Left colon (tissue), 2 donors: ENCODE measurements at regions not wholly inside any gene's neighbourhood (a gene's known extent, or its start where the extent isn't known, plus 50 kb on each side); places are given as distances from the start of the nearest gene placed in this dataset.

ENCODE experiments used
- ATAC-seq: fragments of 200-7000 bp; cut with Tn5 transposase; one replicate; pipeline ENCODE4 v1.9.1; 2020; ENCODE audit warnings: mild to moderate bottlenecking, moderate library complexity
- DNase-seq, 2 donors: peaks; one replicate each; pipeline ENCODE4 v3.0.0-alpha.2; 2020
- intact Hi-C, 2 donors: fragments of 100-400 bp; cut with DNase I in 1 of 2; cut with micrococcal nuclease in 1 of 2; formaldehyde crosslinking; loops; one replicate each; pipeline versions ENCODE4 v1.11.2 to v1.14.0; 2022; cut with DNase I, micrococcal nuclease
- donor health status: DM: no; HTN: no; CAD: no.
- donor health status: DM: yes; HTN: yes; CAD: no.

- no peak for DNase-seq
- intact Hi-C loops: no loop called here
- no peak for ATAC-seq
Observed at GRCh38 chr2:175552902-175553301, 371.4 kb upstream of the ATP5MC3 start.

GRCh38 chr2:175540421-175540820 is 358.9 kb upstream of the ATP5MC3 start:
- intact Hi-C loops: no loop called here
- ATAC-seq (no peak), DNase-seq (no peak)

DNA sequence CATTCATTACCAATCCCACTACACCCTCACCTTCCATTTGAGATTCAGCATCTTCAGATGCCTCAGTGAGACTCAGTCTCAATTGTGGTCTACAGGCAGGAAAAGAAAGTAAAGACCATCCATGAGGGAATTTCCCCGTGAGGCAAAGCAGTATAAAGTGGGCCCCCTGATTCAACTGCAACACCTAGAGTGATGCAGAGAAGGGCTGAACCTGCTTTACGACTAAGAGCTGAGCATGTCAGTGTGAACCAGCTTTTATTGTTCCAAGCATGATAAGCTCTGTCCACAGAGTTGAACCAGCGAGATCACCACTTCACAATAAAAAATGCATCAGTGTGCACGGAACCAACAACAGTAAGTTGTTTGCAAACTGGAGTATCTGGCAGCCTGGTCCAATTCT is 357.6 kb upstream of the ATP5MC3 start:
- DNase-seq: no peak
- intact Hi-C loops: no loop called here
- no peak for ATAC-seq

GRCh38 chr2:175536059-175536458 is 354.5 kb upstream of the ATP5MC3 start:
- intact Hi-C loops: no loop called here
- DNase-seq (no peak), ATAC-seq (no peak)

- ATAC-seq (no peak), DNase-seq (no peak)
- intact Hi-C loops: no loop called here
Observed at GRCh38 chr2:175535631-175536030, 354.1 kb upstream of the ATP5MC3 start.

DNA sequence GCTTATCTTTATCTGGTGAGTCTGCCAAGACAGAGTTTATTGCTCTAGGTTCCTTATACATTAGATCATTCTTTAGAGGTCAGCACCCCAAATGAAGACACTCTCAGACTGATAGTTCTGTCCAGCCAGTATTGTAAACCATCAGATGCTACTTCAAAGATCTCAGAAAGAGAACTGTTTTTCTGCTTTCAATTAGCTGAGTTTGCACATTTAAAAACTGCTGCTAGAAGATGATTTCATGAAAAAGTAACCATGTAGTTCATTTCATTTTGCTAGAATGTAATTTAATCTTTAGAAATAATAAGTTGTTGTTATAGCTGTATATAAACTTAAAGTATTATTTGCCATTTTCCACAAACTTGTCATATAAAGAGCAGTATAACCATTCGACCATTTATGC is 344.5 kb upstream of the ATP5MC3 start:
- ATAC-seq (no peak), DNase-seq (no peak)
- intact Hi-C loops: no loop called here

- DNase-seq (no peak), ATAC-seq (no peak)
- intact Hi-C loops: no loop called here
Observed at GRCh38 chr2:175523001-175523400, 341.5 kb upstream of the ATP5MC3 start.

DNA sequence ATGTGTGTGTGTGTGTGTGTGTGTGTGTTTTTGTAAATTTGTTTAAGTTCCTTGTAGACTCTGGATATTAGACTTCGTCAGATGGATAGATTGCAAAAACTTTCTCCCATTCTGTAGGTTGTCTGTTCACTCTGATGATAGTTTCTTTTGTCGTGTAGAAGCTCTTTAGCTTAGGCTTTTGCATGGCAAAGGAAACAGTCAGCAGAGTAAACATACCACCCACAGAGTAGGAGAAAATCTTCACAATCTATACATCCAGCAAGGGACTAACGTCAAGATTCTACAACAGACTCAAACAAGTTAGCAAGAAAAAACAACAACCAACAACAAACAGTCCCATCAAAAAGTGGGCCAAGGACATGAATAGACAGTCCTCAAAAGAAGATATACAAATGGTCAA is 336.7 kb upstream of the ATP5MC3 start:
- no peak for ATAC-seq

GRCh38 chr2:175516555-175516954 is 335.0 kb upstream of the ATP5MC3 start:
- intact Hi-C loops: no loop called here
- no peak for DNase-seq
- ATAC-seq: no peak

More for the DNA sequence above, 336.7 kb upstream of the ATP5MC3 start:
- DNase-seq: no peak
- intact Hi-C loops: no loop called here

- intact Hi-C loops: no loop called here
- DNase-seq (no peak), ATAC-seq (no peak)
Observed at GRCh38 chr2:175500255-175500654, 318.7 kb upstream of the ATP5MC3 start.

- intact Hi-C loops: no loop called here
- no peak for DNase-seq
- ATAC-seq: no peak
Observed at GRCh38 chr2:175490360-175490791, 308.9 kb upstream of the ATP5MC3 start.

DNA sequence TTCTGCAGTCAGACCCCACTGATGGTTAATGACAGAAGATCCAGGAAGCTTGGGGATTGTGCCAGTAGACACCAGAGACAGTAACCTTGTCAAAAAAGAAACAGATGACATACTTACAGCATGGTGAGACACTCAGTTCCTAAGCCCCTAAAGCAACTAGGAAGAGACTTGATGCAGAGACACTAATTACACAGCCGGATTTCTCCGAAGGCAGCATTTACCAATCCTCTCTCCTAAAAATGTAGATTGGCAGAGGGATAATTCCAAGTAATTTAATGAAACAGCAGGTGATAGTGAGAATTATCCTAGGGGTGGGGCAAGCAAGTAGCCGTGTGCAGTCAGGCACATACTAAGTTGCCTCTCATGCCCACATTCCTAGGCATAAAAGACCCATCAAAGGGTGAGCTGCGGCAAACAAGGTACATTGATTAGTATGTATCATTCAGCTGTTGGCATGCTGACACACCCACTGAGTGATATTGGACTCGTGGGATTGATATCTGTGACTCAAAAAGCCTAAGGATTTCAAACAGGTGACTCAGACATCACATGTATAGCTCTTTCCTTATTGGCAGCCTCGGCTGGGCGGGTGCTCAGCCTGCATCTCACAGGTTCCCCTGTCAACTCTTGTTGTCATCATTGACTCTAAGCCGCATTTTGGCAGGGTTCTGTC is 296.7 kb upstream of the ATP5MC3 start:
- intact Hi-C loops: no loop called here
- no peak for DNase-seq
- no peak for ATAC-seq

GRCh38 chr2:175476948-175477347 is 295.4 kb upstream of the ATP5MC3 start:
- ATAC-seq (no peak), DNase-seq (no peak)
- intact Hi-C loops: no loop called here

DNA sequence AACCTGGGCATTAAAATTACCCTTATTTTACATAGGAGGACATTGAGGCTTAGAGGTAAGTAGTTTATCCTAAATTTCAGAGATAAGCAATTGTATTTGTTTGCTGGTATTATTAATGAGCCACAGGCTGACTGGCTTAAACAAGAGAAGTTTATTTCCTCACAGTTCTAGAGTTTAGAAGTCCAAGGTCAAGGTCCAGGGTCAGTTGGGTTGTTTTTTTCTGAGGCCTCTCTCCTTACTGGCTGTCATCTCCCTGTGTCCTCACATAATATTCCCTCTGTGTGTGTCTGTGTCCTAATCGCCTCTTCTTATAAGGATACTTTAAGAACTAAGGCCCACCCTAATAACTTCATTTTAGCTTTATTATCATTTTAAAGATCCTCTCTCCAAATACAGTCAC is 294.9 kb upstream of the ATP5MC3 start:
- DNase-seq: no peak

DNA sequence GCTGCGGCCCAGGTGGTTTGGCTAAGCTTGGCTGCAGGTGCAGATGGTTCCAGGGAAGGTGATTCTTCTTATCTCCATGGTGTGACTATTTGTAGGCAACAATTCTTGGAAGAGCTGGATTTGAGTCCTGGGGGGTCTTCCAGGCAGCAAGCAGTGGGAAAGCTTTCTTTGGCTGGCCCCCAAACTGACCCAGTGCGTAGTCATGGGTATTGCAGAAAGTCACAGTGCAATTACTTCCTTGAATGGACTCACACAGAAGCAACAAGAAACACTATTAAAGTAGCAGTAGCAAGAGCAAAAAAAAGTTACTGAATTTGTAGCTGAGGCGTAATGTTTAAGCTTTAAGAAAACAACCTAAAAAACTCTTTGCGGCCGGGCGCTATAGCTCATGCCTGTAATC is 293.6 kb upstream of the ATP5MC3 start:
- intact Hi-C loops: no loop called here
- ATAC-seq (no peak), DNase-seq (no peak)

More for the DNA sequence above, 294.9 kb upstream of the ATP5MC3 start:
- ATAC-seq: no peak
- intact Hi-C loops: no loop called here

- ATAC-seq (no peak), DNase-seq (no peak)
- intact Hi-C loops: no loop called here
Observed at GRCh38 chr2:175468431-175469098, 287.1 kb upstream of the ATP5MC3 start.

GRCh38 chr2:175465101-175465500 is 283.6 kb upstream of the ATP5MC3 start:
- DNase-seq: no peak
- ATAC-seq: no peak
- intact Hi-C loops: no loop called here

GRCh38 chr2:175464311-175464670 is 282.8 kb upstream of the ATP5MC3 start:
- ATAC-seq (no peak), DNase-seq (no peak)
- intact Hi-C loops: no loop called here

GRCh38 chr2:175463589-175464310 is 282.2 kb upstream of the ATP5MC3 start:
- intact Hi-C loops: no loop called here
- ATAC-seq (no peak), DNase-seq (no peak)

DNA sequence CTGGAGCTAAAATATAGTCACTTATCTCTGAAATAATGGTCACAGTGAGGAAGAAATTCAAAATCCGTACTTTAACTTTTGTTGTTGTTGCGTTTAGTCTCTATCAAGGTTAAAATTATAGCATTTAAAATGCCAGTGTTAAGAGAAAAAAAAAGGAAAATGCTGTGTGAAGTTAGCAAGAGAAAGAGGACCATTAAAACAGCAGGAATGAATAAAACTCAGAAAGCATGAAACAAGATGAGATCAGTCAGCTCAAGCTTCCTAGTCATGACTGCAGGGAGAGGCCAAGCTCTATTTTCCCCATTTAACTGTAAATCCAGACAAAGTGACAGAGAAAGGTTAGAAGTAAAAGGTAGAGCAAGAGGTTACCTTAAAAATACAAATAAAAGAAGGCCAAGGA is 281.7 kb upstream of the ATP5MC3 start:
- DNase-seq: no peak
- no peak for ATAC-seq
- intact Hi-C loops: no loop called here
